Trophoblast cell (in vitro differentiated cells and primary cell): ENCODE measurements at regions not wholly inside any gene's neighbourhood (a gene's known extent, or its start where the extent isn't known, plus 50 kb on each side); places are given as distances from the start of the nearest gene placed in this dataset.

Source experiments
- DNase-seq, 2 donors: peaks; one replicate each; pipeline ENCODE4 v3.0.0-alpha.2; 2016
- H2AFZ ChIP-seq: 2 replicates; pipeline ENCODE4 v1.6.1; 2013; ENCODE audit warnings: low read length, moderate library complexity, mild to moderate bottlenecking; ENCODE audit not compliant: insufficient read depth, poor library complexity
- H2AK5ac ChIP-seq: 2 replicates; pipeline ENCODE4 v1.6.1; 2013; ENCODE audit warnings: mild to moderate bottlenecking, low read length
- H2BK120ac ChIP-seq: 2 replicates; pipeline ENCODE4 v1.6.1; 2013; ENCODE audit warnings: low read length, mild to moderate bottlenecking, moderate library complexity; ENCODE audit not compliant: insufficient read depth, poor library complexity
- H2BK12ac ChIP-seq: 2 replicates; pipeline ENCODE4 v1.6.1; 2013; ENCODE audit warnings: mild to moderate bottlenecking, low read length, moderate library complexity
- H2BK5ac ChIP-seq: 2 replicates; pipeline ENCODE4 v1.6.1; 2013; ENCODE audit warnings: low read length, low read depth, moderate library complexity, mild to moderate bottlenecking; ENCODE audit not compliant: poor library complexity
- H3K14ac ChIP-seq: 2 replicates; pipeline ENCODE4 v1.6.1; 2013; ENCODE audit warnings: mild to moderate bottlenecking, low read length
- H3K18ac ChIP-seq: 2 replicates; pipeline ENCODE4 v1.6.1; 2013; ENCODE audit warnings: mild to moderate bottlenecking, low read length
- H3K23ac ChIP-seq: 2 replicates; pipeline ENCODE4 v1.6.1; 2013; ENCODE audit warnings: low read length
- H3K27ac ChIP-seq: 2 replicates; pipeline ENCODE4 v1.5.1; 2013; ENCODE audit warnings: low read depth, mild to moderate bottlenecking, inconsistent platforms, low read length, moderate library complexity
- H3K27me3 ChIP-seq: 2 replicates; pipeline ENCODE4 v1.6.1; 2013; ENCODE audit warnings: inconsistent platforms, mild to moderate bottlenecking, low read length, moderate library complexity; ENCODE audit not compliant: insufficient read depth
- H3K36me3 ChIP-seq, 2 experiments: 1 replicate in 1 of 2; 2 replicates in 1 of 2; pipeline ENCODE4 v1.6.1; 2013; ENCODE audit warnings: low read length in 2 of 2, mild to moderate bottlenecking in 2 of 2, moderate library complexity in 1 of 2; ENCODE audit not compliant: insufficient read depth in 2 of 2, control insufficient read depth in 1 of 2
- H3K4ac ChIP-seq: 2 replicates; pipeline ENCODE4 v1.6.1; 2013; ENCODE audit warnings: low read depth, mild to moderate bottlenecking, low read length, moderate library complexity
- H3K4me1 ChIP-seq, 2 experiments: 1 replicate in 1 of 2; 2 replicates in 1 of 2; pipeline ENCODE4 v1.6.1; 2013; ENCODE audit warnings: low read length in 2 of 2, mild to moderate bottlenecking in 2 of 2, moderate library complexity in 1 of 2; ENCODE audit not compliant: insufficient read depth in 2 of 2, control insufficient read depth in 1 of 2
- H3K4me2 ChIP-seq: 2 replicates; pipeline ENCODE4 v1.6.1; 2013; ENCODE audit warnings: inconsistent platforms, mild to moderate bottlenecking, low read length, moderate library complexity
- H3K4me3 ChIP-seq: 2 replicates; pipeline ENCODE4 v1.5.1; 2013; ENCODE audit warnings: mild to moderate bottlenecking, low read depth, low read length, inconsistent platforms
- H3K79me1 ChIP-seq: one replicate; pipeline ENCODE4 v1.6.1; 2013; ENCODE audit warnings: low read length
- H3K79me2 ChIP-seq: 2 replicates; pipeline ENCODE4 v1.6.1; 2013; ENCODE audit warnings: low read length, mild to moderate bottlenecking; ENCODE audit not compliant: control insufficient read depth, insufficient read depth, poor library complexity
- H3K9ac ChIP-seq: 2 replicates; pipeline ENCODE4 v1.6.1; 2013; ENCODE audit warnings: mild to moderate bottlenecking, low read length
- H3K9me3 ChIP-seq: 2 replicates; pipeline ENCODE4 v1.6.1; 2013; ENCODE audit warnings: low read depth, mild to moderate bottlenecking, control low read depth, inconsistent platforms, low read length; ENCODE audit not compliant: insufficient read depth
- H4K12ac ChIP-seq: 2 replicates; pipeline ENCODE4 v1.6.1; 2013; ENCODE audit warnings: low read depth, mild to moderate bottlenecking, low read length, moderate library complexity
- H4K8ac ChIP-seq: 2 replicates; pipeline ENCODE4 v1.6.1; 2013; ENCODE audit warnings: low read depth, mild to moderate bottlenecking, low read length, moderate library complexity
- H4K91ac ChIP-seq: one replicate; pipeline ENCODE4 v1.6.1; 2013; ENCODE audit warnings: low read depth, mild to moderate bottlenecking, low read length, moderate library complexity
- WGBS: extraction: QIAGEN DNeasy Blood & Tissue Kit; methylation state at CpG from one replicate; pipeline ENCODE4 v1.1.7; 2013; ENCODE audit warnings: missing lambda C conversion rate; ENCODE audit not compliant: insufficient read length, insufficient coverage; ENCODE audit errors: extremely low coverage; 5-methylcytosine and 5-hydroxymethylcytosine counted together

GRCh38 chr2:146173934-146174333 lies 1654.0 kb upstream of the ZEB2 start:
- Histone ChIP-seq H2BK120ac (no peak overlapping the region), H3K9ac (no peak overlapping the region)

GRCh38 chr2:146161256-146161882 lies 1641.5 kb upstream of the ZEB2 start:
- H4K91ac ChIP-seq, result no peak overlapping the region
- no peak overlapping the region for H2BK12ac ChIP-seq
- H3K4me2 ChIP-seq, result no peak overlapping the region
- no peak overlapping the region for H2BK5ac ChIP-seq
- no peak overlapping the region for H3K4ac ChIP-seq
- no peaks in the 10 kb centered on the region for H3K79me1 ChIP-seq
- no peaks in the 10 kb centered on the region for H3K79me2 ChIP-seq
- H4K8ac ChIP-seq, result no peak overlapping the region
- H2BK120ac ChIP-seq, result no peak overlapping the region
- no peaks in the 10 kb centered on the region for H3K9me3 ChIP-seq
- DNase-seq, result no peak
- no peak overlapping the region for H3K27ac ChIP-seq
- H3K27me3 ChIP-seq, result no peaks in the 10 kb centered on the region
- no peak overlapping the region for H4K12ac ChIP-seq
- H3K18ac ChIP-seq, result no peak overlapping the region
- H3K14ac ChIP-seq, result no peak overlapping the region
- H3K4me1 ChIP-seq, result no peaks in the 10 kb centered on the region
- no peak overlapping the region for H3K23ac ChIP-seq
- no peaks in the 10 kb centered on the region for H3K36me3 ChIP-seq
- no peak overlapping the region for H2AK5ac ChIP-seq
- H2AFZ ChIP-seq, result no peak overlapping the region
- no peak overlapping the region for H3K4me3 ChIP-seq
- no peak overlapping the region for H3K9ac ChIP-seq
- WGBS, result no CpG with 5 or more reads among the region's 3 CpGs

More at GRCh38 chr2:146173934-146174333, 1654.0 kb upstream of the ZEB2 start:
- no peak overlapping the region for H4K8ac ChIP-seq
- no peak overlapping the region for H3K14ac ChIP-seq
- H3K36me3 ChIP-seq, result no peaks in the 10 kb centered on the region
- H3K18ac ChIP-seq, result no peak overlapping the region
- no peaks in the 10 kb centered on the region for H3K79me1 ChIP-seq
- DNase-seq, result no peak
- H3K9me3 ChIP-seq, result no peaks in the 10 kb centered on the region
- H3K4ac ChIP-seq, result no peak overlapping the region
- H3K4me2 ChIP-seq, result no peak overlapping the region
- no peak overlapping the region for H2AK5ac ChIP-seq
- no peak overlapping the region for H3K4me3 ChIP-seq
- WGBS, result no CpG with 5 or more reads among the region's 2 CpGs
- no peak overlapping the region for H2BK12ac ChIP-seq
- no peaks in the 10 kb centered on the region for H3K4me1 ChIP-seq
- no peak overlapping the region for H3K23ac ChIP-seq
- no peak overlapping the region for H2AFZ ChIP-seq
- no peaks in the 10 kb centered on the region for H3K27me3 ChIP-seq
- H4K12ac ChIP-seq, result no peak overlapping the region
- no peak overlapping the region for H4K91ac ChIP-seq
- H3K79me2 ChIP-seq, result no peaks in the 10 kb centered on the region
- H2BK5ac ChIP-seq, result no peak overlapping the region
- no peak overlapping the region for H3K27ac ChIP-seq

GRCh38 chr2:146158072-146158674 lies 1638.3 kb upstream of the ZEB2 start:
- H3K79me1 ChIP-seq, result no peaks in the 10 kb centered on the region
- WGBS, result no CpG with 5 or more reads among the region's 3 CpGs
- no peaks in the 10 kb centered on the region for H3K9me3 ChIP-seq
- H3K14ac ChIP-seq, result no peak overlapping the region
- no peak overlapping the region for H2BK5ac ChIP-seq
- no peak overlapping the region for H3K27ac ChIP-seq
- no peak overlapping the region for H3K18ac ChIP-seq
- H3K79me2 ChIP-seq, result no peaks in the 10 kb centered on the region
- H3K23ac ChIP-seq, result no peak overlapping the region
- no peak overlapping the region for H3K9ac ChIP-seq
- no peak overlapping the region for H4K91ac ChIP-seq
- no peak overlapping the region for H3K4me3 ChIP-seq
- no peak overlapping the region for H2AFZ ChIP-seq
- no peaks in the 10 kb centered on the region for H3K4me1 ChIP-seq
- H2BK12ac ChIP-seq, result no peak overlapping the region
- H3K4me2 ChIP-seq, result no peak overlapping the region
- no peak overlapping the region for H4K12ac ChIP-seq
- H3K4ac ChIP-seq, result no peak overlapping the region
- no peaks in the 10 kb centered on the region for H3K27me3 ChIP-seq
- H4K8ac ChIP-seq, result no peak overlapping the region
- no peaks in the 10 kb centered on the region for H3K36me3 ChIP-seq
- no peak for DNase-seq
- no peak overlapping the region for H2AK5ac ChIP-seq
- no peak overlapping the region for H2BK120ac ChIP-seq

GRCh38 chr2:146147448-146148012 lies 1627.6 kb upstream of the ZEB2 start:
- Histone ChIP-seq H3K4me3 (no peak overlapping the region), H2BK5ac (no peak overlapping the region), H4K8ac (no peak overlapping the region), H2AFZ (no peak overlapping the region), H2BK12ac (no peak overlapping the region), H4K12ac (no peak overlapping the region), H3K79me1 (no peaks in the 10 kb centered on the region), H3K14ac (no peak overlapping the region), H3K27me3 (no peaks in the 10 kb centered on the region), H3K9me3 (no peaks in the 10 kb centered on the region), H3K27ac (no peak overlapping the region), H3K4ac (no peak overlapping the region), H4K91ac (no peak overlapping the region), H3K36me3 (no peaks in the 10 kb centered on the region), H3K79me2 (no peaks in the 10 kb centered on the region), H3K23ac (no peak overlapping the region), H2BK120ac (no peak overlapping the region), H3K9ac (no peak overlapping the region), H3K18ac (no peak overlapping the region), H3K4me1 (no peaks in the 10 kb centered on the region), H2AK5ac (no peak overlapping the region), H3K4me2 (no peak overlapping the region)
- no peak for DNase-seq
- no CpG with 5 or more reads among the region's 2 CpGs for WGBS
